GM19452 (cell line): ENCODE measurements at regions not wholly inside any gene's neighbourhood (a gene's known extent, or its start where the extent isn't known, plus 50 kb on each side); places are given as distances from the start of the nearest gene placed in this dataset.

Source experiments
- ATAC-seq: cut with Tn5 transposase; IDR thresholded peaks from one replicate; pipeline ENCODE4 v1.9.1; 2021; ENCODE audit not compliant: unreplicated experiment

- no peak for ATAC-seq
These were observed 259.1 kb downstream of the KLF6 start for GRCh38 chr10:3525832-3526449.

- no peak for ATAC-seq
These were observed 260.7 kb downstream of the KLF6 start for GRCh38 chr10:3524086-3524960.

- no peak for ATAC-seq
These were observed 261.5 kb downstream of the KLF6 start for GRCh38 chr10:3523309-3524050.

GRCh38 chr10:3516923-3517255 is 268.1 kb downstream of the KLF6 start:
- ATAC-seq: no peak

- no peak for ATAC-seq
These were observed 268.6 kb downstream of the KLF6 start for GRCh38 chr10:3516234-3516922.

GRCh38 chr10:3514691-3515090 is 270.3 kb downstream of the KLF6 start:
- no peak for ATAC-seq

- ATAC-seq: no peak
These were observed 272.7 kb downstream of the KLF6 start for GRCh38 chr10:3512263-3512662.

- ATAC-seq: no peak
These were observed 273.5 kb downstream of the KLF6 start for GRCh38 chr10:3511483-3511882.

GRCh38 chr10:3510741-3511140 is 274.3 kb downstream of the KLF6 start:
- ATAC-seq: no peak

GRCh38 chr10:3509355-3509754 is 275.7 kb downstream of the KLF6 start:
- no peak for ATAC-seq

GRCh38 chr10:3503299-3503698 is 281.7 kb downstream of the KLF6 start:
- no peak for ATAC-seq

GRCh38 chr10:3502673-3503072 is 282.3 kb downstream of the KLF6 start:
- ATAC-seq: no peak

GRCh38 chr10:3500408-3500856 is 284.6 kb downstream of the KLF6 start:
- no peak for ATAC-seq

GRCh38 chr10:3499120-3499519 is 285.9 kb downstream of the KLF6 start:
- no peak for ATAC-seq

GRCh38 chr10:3497581-3497980 is 287.4 kb downstream of the KLF6 start:
- ATAC-seq: no peak

GRCh38 chr10:3496138-3496537 is 288.9 kb downstream of the KLF6 start:
- ATAC-seq: no peak

GRCh38 chr10:3495281-3495680 is 289.7 kb downstream of the KLF6 start:
- no peak for ATAC-seq

- ATAC-seq: no peak
These were observed 290.2 kb downstream of the KLF6 start for GRCh38 chr10:3494838-3495230.

GRCh38 chr10:3494131-3494837 is 290.7 kb downstream of the KLF6 start:
- no peak for ATAC-seq

GRCh38 chr10:3493621-3494020 is 291.4 kb downstream of the KLF6 start:
- no peak for ATAC-seq

GRCh38 chr10:3491571-3491970 is 293.4 kb downstream of the KLF6 start:
- ATAC-seq: no peak
